ENCODE measurements at regions not wholly inside any gene's neighbourhood (a gene's known extent, or its start where the extent isn't known, plus 50 kb on each side); places are given as distances from the start of the nearest gene placed in this dataset.
"Not testable (repeated sequence)": the region's sequence is repeated elsewhere in the genome, so short reads cannot be mapped to it uniquely, and the experiment has no call there.

- TF ChIP-seq POLR2AphosphoS5, EP300, CTCF (IDR thresholded peaks at IDR 0.05): not testable (repeated sequence)
Observed at GRCh38 chr6:178929-179328, 113.4 kb upstream of the DUSP22 start.

Measured in sigmoid colon (tissue), 4 donors.